Progenitor cell of endocrine pancreas (in vitro differentiated cells): ENCODE measurements at regions not wholly inside any gene's neighbourhood (a gene's known extent, or its start where the extent isn't known, plus 50 kb on each side); places are given as distances from the start of the nearest gene placed in this dataset.
A peak's percentile ranks its signal among the peaks of the same experiment; 100 is the strongest.

Source experiments
- DNase-seq: peaks from one replicate; pipeline ENCODE4 v3.0.0; 2021; ENCODE audit warnings: low spot score; ENCODE audit not compliant: unreplicated experiment
- H3K27ac Mint-ChIP-seq: 2 replicates; pipeline ENCODE4 v1.8.0; 2021; ENCODE audit warnings: mild to moderate bottlenecking, moderate library complexity, mixed read lengths
- H3K27me3 Mint-ChIP-seq: 2 replicates; pipeline ENCODE4 v1.8.0; 2021; ENCODE audit warnings: mixed read lengths
- H3K36me3 Mint-ChIP-seq: 2 replicates; pipeline ENCODE4 v1.8.0; 2022; ENCODE audit warnings: mixed read lengths; ENCODE audit not compliant: insufficient read depth
- H3K4me1 Mint-ChIP-seq: 2 replicates; pipeline ENCODE4 v1.8.0; 2021; ENCODE audit warnings: low read depth, mixed read lengths
- H3K4me3 Mint-ChIP-seq: 2 replicates; pipeline ENCODE4 v1.8.0; 2021; ENCODE audit warnings: low read depth, mild to moderate bottlenecking, moderate library complexity, mixed read lengths
- H3K9me3 Mint-ChIP-seq: 2 replicates; pipeline ENCODE4 v1.8.0; 2021; ENCODE audit warnings: low read depth, mixed read lengths
- CTCF ChIP-seq: fragments of 200-600 bp; sonication (generic); IDR thresholded peaks from one replicate; pipeline ENCODE4 v1.5.0; 2021; ENCODE audit warnings: antibody characterized with exemption, mild to moderate bottlenecking; ENCODE audit not compliant: unreplicated experiment

GRCh38 chr4:97491856-97492255 lies 651.4 kb downstream of the STPG2 start:
- Mint-ChIP-seq H3K4me1 (peaks cover 22% of the 10 kb centered on the region), H3K27me3 (no peaks in the 10 kb centered on the region), H3K27ac (no peak overlapping the region), H3K9me3 (peaks cover 7% of the 10 kb centered on the region), H3K4me3 (no peak overlapping the region), H3K36me3 (no peaks in the 10 kb centered on the region)
- no peak for DNase-seq
- TF ChIP-seq CTCF: no peak

DNA sequence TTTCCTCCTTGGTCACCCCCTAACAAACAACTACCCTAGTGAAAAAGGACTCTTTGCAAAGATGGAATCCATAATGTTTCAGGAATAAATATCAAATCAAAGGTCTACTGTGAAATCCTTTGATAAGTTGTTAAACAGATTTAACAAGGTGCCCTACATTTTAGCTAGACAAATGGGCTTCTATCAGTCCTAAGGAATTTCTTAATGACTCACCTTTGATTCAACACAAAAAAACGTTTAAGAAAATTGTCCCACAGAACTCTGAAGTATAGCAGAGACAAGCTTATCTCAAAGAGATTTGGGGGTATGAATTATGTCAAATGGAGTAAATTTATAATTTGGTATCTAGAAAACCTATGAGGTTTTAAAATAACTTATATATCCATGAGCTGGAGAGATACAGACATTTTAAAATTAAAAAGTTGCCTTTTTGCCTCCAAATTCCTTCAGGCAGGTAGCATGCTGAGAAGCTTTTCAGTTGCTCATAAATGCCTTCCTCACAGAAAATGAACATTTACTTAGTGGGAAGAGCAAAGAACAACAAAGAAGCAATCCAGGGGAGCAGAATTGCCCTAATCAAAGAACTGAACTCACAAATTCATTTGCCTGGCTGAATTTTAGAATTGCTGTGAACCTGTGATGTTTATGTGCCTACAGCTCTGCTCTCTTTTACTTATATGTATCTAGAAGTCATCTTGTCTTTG lies 649.3 kb downstream of the STPG2 start:
- Mint-ChIP-seq H3K4me1 (peaks cover 30% of the 10 kb centered on the region), H3K9me3 (peaks cover 3% of the 10 kb centered on the region), H3K36me3 (no peaks in the 10 kb centered on the region), H3K27me3 (no peaks in the 10 kb centered on the region), H3K27ac (peak overlapping the region; percentile 88), H3K4me3 (no peak overlapping the region)
- DNase-seq: no peak
- TF ChIP-seq CTCF: no peak

DNA sequence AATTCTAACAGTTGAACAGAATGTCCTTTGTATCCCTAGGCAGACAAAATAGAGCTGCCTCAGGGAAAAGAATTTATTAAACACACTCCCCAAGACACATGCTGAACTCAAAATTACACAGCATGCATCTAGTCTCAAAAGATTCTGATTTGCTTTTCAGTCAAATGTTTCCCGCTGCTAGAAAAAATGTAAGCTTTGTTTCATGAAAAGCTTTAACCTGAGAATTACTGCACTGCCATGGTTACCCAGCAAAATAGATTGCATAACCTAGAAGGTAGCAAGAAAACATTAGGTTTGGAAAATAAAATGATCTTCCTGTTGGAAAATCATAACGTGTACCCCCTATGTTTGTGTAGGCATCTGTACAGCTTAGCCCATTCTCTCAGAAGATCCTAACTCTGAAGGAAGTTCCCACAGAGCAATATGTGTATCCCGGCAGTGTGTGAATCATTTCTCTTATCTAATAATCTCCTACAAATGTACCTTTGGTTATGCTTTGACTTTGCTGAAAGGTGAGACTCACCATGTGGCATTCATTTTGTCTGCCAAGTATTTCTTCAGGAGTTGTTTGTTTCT lies 646.9 kb downstream of the STPG2 start:
- H3K36me3 Mint-ChIP-seq: no peaks in the 10 kb centered on the region
- no peak for TF ChIP-seq CTCF
- peak overlapping the region; percentile 25 for H3K27ac Mint-ChIP-seq
- H3K9me3 Mint-ChIP-seq: no peaks in the 10 kb centered on the region
- H3K27me3 Mint-ChIP-seq: no peaks in the 10 kb centered on the region
- DNase-seq: no peak
- no peak overlapping the region for H3K4me3 Mint-ChIP-seq
- peaks cover 30% of the 10 kb centered on the region for H3K4me1 Mint-ChIP-seq

- Mint-ChIP-seq H3K9me3 (no peaks in the 10 kb centered on the region), H3K27ac (no peak overlapping the region), H3K36me3 (no peaks in the 10 kb centered on the region), H3K27me3 (no peaks in the 10 kb centered on the region), H3K4me3 (no peak overlapping the region), H3K4me1 (peaks cover 22% of the 10 kb centered on the region)
- no peak for TF ChIP-seq CTCF
- DNase-seq: no peak
These were observed 644.4 kb downstream of the STPG2 start for GRCh38 chr4:97498875-97499274.

- no peak for DNase-seq
- Mint-ChIP-seq H3K27me3 (no peaks in the 10 kb centered on the region), H3K4me1 (peaks cover 25% of the 10 kb centered on the region), H3K9me3 (no peaks in the 10 kb centered on the region), H3K36me3 (no peaks in the 10 kb centered on the region), H3K27ac (no peak overlapping the region), H3K4me3 (no peak overlapping the region)
- no peak for TF ChIP-seq CTCF
These were observed 642.9 kb downstream of the STPG2 start for GRCh38 chr4:97500423-97500822.
